KG1 (cell line): ENCODE measurements at regions not wholly inside any gene's neighbourhood (a gene's known extent, or its start where the extent isn't known, plus 50 kb on each side); places are given as distances from the start of the nearest gene placed in this dataset.
"Not testable (repeated sequence)": the region's sequence is repeated elsewhere in the genome, so short reads cannot be mapped to it uniquely, and the experiment has no call there.

Experiments
- DNase-seq: peaks from one replicate; lab custom pipeline; 2025; lab: John Stamatoyannopoulos, UW

DNA sequence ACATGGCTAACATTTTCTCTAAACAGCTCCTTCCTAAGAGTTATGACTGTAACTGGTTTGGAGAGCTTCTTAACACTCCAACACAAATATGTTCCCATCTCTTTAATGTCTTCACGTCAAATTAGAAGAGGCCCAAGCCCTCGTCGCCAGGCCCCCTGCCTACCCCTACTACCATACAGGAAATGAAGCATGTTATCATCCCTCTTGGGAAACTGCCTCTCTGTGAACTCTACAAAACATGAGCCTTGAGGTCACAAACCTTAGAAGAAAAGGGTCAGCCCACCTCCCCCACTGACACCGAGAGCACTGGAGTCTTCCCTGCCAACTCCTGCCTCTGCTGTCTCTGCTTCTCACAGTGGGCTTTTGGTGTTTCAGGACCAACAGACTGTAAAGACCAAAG, 243.1 kb upstream of the STT3B start:
- DNase-seq = no peak

GRCh38 chr3:31290046-31290445, 242.7 kb upstream of the STT3B start:
- no peak for DNase-seq

DNA sequence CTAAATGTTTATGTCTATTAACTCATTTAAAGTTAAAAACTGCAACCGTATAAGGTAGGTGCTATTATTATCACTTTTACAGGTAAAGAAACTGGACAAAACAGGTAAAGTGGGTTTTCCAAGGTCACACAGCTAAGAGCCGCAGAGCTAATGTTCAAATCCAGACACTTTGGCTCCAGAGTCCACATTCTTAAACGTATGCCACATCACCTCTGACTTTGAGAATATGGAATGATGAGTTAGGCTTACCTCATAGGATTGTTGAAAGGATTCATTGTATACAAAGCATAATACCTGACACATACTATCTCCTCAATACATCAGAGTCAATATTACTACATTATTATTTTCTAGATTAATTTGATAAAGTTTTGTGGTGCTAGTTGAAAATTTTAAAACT, 240.9 kb upstream of the STT3B start:
- no peak for DNase-seq

DNA sequence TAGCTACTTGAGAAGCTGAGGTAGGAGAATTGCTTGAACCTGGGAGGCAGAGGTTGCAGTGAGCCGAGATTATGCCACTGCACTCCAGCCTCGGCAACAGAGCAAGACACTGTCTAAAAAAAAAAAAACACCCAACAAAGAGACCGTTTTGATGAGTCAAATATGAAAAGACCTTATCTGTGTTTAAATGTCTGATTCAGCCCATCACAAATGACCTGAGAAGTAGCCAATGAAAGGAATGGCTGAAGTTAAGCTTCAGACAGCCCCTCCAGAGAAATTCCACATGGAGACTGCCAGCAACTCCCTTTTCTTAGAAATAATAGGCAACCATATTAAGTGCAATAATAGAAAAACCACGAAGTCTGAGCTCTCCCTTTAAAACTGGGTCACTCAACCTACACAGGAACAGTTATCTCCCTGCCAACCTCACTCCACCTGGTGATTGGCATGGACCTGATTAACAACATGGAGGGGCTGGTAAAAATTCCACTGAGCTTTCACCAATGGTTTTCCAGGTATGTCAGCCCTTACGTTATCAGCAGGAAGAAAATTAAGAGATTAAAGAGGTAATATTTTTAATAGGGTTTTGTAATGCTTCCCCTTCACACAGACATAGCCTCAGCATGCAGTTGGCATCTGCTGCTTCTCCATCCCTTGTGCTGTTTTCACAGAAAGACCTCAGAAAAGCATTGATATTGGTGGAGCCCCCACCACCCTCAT, 238.1 kb upstream of the STT3B start:
- DNase-seq = no peak

- DNase-seq = no peak
These were observed 237.5 kb upstream of the STT3B start for GRCh38 chr3:31295150-31295765.

- no peak for DNase-seq
These were observed 234.9 kb upstream of the STT3B start for GRCh38 chr3:31297726-31298298.

DNA sequence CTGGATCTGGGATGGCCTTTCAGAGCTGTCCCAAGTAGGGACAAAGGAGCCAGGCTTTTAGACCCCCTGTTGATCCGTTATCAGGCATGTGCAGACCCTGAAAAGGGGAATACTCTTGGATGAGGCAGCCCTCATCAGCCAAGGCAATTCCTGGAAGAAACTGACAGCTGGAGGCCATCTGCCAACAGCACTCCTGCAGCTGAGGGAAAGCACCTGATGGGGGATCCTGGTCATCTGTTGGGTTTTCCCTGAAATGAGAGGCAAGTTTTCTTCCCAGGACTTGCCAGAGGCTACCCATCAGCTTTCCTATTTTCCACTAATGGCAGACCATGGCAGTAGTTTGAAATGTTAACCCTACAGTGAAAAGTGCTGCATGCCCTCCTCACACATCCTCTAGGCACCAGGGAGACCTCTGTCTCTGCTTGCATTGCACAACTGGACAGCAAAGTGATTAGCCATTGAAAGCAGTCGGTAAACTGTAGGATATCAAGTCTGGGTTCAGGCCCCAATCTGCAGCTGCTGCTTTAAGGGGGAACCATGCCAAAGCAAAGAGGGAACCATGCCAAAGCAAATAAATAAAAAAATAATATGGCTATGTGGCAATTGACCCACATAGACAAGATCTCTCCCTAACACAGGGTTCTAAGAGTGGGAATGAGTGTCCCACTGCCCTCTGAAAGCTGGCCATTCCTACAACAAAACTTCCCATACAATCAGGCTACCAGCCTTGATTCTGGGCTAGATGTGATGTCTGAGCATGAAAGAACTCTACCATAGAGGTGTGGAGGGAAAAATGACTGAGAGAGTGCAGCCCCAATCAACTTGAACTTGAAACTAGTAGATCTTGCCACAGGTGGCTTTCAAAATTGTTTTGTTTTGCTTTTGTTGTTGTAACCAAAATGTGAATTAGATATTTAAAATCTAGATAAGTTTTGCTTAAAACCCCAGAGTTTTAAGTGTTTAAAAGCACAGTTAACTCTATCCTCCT, 232.0 kb upstream of the STT3B start:
- no peak for DNase-seq

DNA sequence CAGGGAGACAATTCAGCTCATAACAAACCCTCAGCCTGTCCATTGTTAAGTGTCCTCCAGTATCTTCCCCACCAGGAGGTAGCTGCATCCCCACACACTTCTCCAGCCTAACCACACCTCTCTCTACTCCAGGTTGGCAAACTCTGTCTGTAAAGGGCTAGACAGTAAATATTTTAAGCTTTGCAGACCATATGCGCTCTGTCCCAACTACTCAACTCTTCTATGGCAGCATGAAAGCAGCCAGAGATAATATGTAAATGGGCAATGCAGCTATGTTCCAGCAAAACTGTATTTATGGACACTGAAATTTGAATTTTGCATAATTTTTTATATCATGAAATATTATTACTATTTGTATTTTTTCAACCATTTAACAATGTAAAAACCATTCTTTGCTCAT, 230.4 kb upstream of the STT3B start:
- no peak for DNase-seq

DNA sequence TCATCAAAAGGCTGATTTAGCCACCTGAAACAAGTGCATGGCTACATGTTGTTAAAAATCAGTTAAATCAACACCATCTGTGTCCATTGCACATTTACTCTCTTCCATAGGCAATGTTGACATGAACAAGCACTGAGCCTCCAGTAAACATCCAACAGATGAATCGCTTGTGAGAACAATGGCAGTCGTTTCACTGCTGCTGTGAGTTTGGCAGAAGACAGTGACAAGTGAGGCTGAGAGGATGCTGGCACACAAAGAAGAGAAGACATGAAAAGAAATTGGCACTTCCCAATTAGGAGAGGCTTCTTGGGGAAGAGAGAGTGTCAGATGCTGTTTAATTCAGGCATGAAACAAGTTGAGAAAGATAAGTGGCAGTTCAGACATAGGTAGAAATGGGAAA, 227.4 kb upstream of the STT3B start:
- DNase-seq = no peak

- DNase-seq = no peak
These were observed 225.5 kb upstream of the STT3B start for GRCh38 chr3:31307131-31307785.

DNA sequence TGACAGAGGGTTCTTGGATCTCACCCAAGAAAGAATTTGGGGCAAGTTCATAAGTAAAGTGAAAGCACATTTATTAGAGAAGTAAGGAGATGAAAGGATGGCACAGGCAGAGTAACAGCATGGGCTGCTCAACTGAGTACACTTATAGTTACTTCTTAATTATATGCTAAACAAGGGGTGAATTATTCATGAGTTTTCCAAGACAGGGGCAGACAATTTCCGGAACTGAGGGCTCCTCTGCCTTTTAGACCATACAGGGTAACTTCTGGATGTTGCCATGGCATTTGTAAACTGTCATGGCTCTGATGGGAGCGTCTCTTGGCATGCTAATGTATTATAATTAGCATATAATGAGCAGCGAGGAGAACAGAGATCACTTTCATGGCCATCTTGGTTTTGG, 221.2 kb upstream of the STT3B start:
- DNase-seq = no peak

DNA sequence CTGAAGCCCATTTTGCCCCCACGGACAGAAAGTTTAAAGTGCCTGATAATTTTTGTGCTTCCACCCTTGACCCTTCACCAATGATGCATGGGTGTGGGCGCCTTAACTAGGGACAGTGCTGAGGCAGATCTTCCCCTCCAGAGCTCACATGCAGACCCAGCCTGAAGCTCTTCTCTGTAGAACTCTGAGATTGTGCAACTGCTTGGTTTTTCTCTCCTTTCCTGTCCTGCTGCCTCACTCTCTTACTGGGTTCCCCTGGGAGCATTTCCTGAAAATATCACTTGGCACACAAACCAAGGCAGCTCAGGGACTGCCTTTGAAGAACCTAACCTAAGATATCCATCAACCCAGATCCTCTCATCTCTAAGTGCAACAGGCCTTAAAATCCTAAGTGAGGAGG, 220.3 kb upstream of the STT3B start:
- no peak for DNase-seq

- DNase-seq = no peak
These were observed 218.5 kb upstream of the STT3B start for GRCh38 chr3:31314258-31314657.

DNA sequence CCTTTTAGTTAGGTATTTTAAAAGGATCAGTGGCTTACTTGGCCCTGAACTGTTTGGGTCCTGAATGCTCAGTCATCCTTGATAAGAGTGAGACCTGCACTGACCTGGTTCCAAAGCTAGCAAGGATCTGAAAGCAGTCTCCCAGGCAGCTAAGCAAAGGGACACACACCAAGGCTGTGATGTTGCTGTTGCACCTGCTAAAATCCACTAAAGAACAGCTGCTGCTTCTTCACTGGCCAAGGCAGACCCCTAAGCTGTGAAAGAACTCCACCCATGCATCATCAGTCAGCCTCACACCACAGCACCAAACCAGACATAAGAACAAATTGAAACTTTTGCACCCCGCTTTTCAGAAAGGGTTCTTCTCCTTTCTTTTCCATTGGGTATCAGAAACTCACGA, 213.4 kb upstream of the STT3B start:
- DNase-seq = no peak

DNA sequence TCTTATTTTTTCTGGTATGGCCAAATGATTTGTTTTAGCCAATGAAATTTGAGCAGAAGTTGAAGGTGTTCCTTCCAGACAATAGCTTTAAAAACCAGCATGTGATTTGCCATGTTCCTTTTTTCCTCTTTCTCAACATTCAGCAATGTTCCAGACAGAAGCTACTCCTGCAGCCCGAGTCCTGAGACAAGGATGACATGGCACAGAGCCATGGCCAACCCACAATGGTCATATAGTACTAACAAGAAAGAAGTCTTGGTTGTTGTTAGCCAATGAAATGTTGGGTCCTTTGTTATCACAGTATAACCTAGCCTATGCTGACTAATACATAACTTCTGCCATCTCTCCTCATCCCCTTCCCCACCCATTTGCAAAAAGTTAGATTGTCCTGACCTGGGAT, 211.1 kb upstream of the STT3B start:
- DNase-seq = no peak

DNA sequence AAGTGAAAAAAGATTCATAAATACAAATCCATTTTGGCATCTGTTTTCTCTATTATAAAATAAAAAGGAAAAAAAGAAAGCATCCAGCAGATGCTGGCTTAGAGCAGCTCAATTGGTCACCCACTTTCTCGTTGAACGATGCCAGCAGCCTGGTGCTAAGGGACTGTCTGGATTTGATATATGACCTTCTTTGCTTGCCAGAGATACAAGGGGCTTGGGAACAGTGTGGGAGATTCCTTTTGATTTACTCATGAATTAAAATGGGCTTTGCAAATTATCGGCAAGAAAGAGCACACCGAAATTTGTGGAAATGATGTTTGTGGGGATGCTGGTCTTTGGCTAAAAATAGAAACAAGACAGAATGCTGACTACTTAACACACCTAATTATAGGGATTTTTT, 210.3 kb upstream of the STT3B start:
- DNase-seq = no peak

DNA sequence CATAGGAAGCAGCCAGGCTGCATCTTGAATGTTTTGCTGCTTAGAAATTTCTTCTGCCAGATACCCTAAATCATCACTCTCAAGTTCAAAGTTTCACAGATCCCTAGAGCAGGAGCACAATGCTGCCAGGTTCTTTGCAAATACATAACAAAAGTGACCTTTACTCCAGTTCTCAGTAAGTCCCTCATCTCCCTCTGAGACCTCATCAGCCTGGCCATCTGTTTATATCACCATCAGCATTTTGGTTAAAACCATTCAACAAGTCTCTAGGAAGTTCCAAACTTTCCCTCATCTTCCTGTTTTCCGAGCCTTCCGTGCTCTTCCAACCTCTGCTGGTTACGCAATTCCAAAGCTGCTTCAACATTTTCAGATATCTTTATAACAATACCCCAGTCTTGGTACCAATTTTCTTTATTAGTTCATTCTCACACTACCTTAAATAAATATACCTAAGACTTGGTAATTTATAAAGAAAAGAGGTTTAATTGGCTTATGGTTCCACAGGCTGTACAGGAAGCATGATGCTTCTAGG, 204.8 kb upstream of the STT3B start:
- DNase-seq = not testable (repeated sequence)

DNA sequence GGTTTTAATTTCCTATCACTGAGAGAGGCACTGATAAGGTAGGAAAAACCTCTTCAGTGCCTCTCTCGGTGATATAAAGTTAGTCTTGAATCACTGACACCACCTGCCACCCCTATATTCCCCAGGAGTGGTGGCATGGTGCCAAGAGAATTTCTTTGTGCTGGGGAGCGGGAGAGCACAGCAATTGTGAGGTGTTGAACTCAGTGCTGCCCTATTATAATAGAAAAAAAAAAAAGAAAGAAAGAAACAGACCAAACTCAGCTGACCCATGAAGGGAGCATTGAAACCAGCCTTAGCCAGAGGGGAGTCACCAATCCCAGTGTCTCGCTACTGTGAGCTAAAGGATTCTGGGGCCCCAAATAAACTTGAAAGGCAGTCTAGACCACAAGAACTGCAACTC, 201.4 kb upstream of the STT3B start:
- no peak for DNase-seq

DNA sequence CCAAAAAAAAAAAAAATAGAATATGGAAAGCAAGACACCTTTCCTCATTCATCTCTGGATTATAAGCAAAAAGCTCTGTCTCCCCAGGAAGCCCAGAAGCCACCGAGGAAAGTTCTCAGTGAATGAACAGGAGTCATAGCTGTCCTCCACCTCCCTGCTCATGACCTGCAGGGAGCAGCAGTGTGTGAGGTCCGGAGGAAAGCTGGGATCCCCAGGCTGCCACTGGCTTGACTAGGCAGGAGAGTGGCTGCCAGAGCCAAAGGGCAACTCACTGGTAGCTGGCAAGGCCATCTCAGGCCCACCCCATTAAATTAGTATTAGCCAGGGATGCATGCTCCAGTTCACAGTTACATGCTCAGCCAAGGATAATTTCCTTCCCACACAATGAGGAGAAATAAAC, 191.6 kb upstream of the STT3B start:
- DNase-seq = no peak

GRCh38 chr3:31343075-31343474, 189.7 kb upstream of the STT3B start:
- DNase-seq = no peak

DNA sequence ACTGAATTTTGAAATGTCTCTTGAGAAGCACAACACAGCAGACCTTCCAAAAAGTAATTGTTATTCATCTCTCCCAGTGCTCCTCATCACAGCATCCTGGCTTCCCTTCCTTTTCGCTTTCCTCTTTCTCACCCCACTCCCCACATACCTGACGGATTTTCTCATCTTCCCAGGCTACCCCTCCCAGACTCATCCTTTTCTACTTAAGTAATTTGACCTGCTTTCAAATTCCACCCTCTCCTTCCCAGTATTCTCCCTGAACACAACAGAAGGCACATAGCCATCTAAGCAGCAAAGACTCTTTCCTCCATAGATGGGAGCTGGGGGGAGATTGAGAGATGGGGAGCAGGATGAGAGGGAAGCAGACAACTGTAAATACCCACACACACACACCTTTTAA, 187.1 kb upstream of the STT3B start:
- DNase-seq = no peak

GRCh38 chr3:31346542-31346979, 186.2 kb upstream of the STT3B start:
- DNase-seq = no peak
